Vagina (tissue), 2 donors: ENCODE measurements at regions not wholly inside any gene's neighbourhood (a gene's known extent, or its start where the extent isn't known, plus 50 kb on each side); places are given as distances from the start of the nearest gene placed in this dataset.
A peak's percentile ranks its signal among the peaks of the same experiment; 100 is the strongest.

Experiments
- DNase-seq, 2 donors: peaks; one replicate each; pipeline ENCODE4 v3.0.0-alpha.2; 2017; ENCODE audit errors: extremely low spot score in 2 of 2
- H3K27ac ChIP-seq: fragments of 200-600 bp; sonication (generic); one replicate; pipeline ENCODE4 v1.5.1; 2019
- H3K27me3 ChIP-seq: fragments of 200-600 bp; sonication (generic); one replicate; pipeline ENCODE4 v1.5.1; 2019
- H3K36me3 ChIP-seq, 2 donors: fragments of 200-600 bp; sonication (generic); one replicate each; pipeline ENCODE4 v1.5.1; 2017 to 2019
- H3K4me1 ChIP-seq: fragments of 200-600 bp; sonication (generic); one replicate; pipeline ENCODE4 v1.5.1; 2019
- H3K4me3 ChIP-seq, 2 donors: fragments of 200-600 bp; sonication (generic); 1 replicate in 1 of 2; 2 replicates in 1 of 2; pipeline ENCODE4 v1.5.1; 2016 to 2019
- H3K9me3 ChIP-seq: fragments of 200-600 bp; sonication (generic); one replicate; pipeline ENCODE4 v1.5.1; 2019
- POLR2A ChIP-seq, 2 donors: fragments of 450-650 bp; IDR thresholded peaks; one replicate each; pipeline ENCODE4 v1.6.1; 2017; ENCODE audit warnings: antibody characterized with exemption in 2 of 2, mild to moderate bottlenecking in 2 of 2, moderate library complexity in 2 of 2
- POLR2AphosphoS5 ChIP-seq, 2 donors: sonication (generic); formaldehyde crosslinking; IDR thresholded peaks; one replicate each; pipeline ENCODE4 v1.9.0; 2017; ENCODE audit warnings: antibody characterized with exemption in 2 of 2, mild to moderate bottlenecking in 2 of 2, low read depth in 1 of 2; ENCODE audit not compliant: insufficient read depth in 1 of 2
- intact Hi-C: fragments of 100-400 bp; cut with DNase I; formaldehyde crosslinking; loops from one replicate; pipeline ENCODE4 v1.15.1; 2023
- TF ChIP-seq, protein P1 (sequence below), 3 experiments: fragments of 450-650 bp in 2 of 3; fragments of 200-600 bp in 1 of 3; sonication (generic) in 1 of 3; IDR thresholded peaks; one replicate each; pipeline ENCODE4 v1.5.1; 2017 to 2019; ENCODE audit warnings: antibody characterized with exemption in 3 of 3, mild to moderate bottlenecking in 2 of 3, moderate library complexity in 2 of 3

DNA sequence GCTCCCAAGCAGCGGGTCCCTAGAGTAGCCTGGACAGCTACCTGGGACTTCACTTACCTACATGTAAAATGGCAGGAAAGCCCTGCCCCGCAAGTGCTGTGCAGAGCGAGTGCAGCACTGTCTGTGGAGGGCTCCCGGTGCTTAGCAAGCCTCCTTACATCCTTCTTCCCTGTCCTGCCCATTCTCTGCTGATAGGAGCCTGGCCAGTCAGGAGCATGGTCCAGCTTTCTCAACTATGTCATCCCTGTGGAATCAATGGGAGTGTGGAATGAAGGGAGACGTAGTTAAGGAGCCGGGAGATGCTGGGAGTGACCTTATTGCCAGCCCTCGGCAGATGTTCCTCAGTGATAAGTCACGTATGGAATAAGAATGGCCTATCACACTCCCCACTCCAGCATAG, 661.9 kb upstream of the ID2 start:
- Histone ChIP-seq H3K9me3 (no peaks in the 10 kb centered on the region), H3K4me1 (no peaks in the 10 kb centered on the region), H3K27me3 (no peaks in the 10 kb centered on the region), H3K4me3 (no peak overlapping the region), H3K27ac (no peak overlapping the region), H3K36me3 (no peaks in the 10 kb centered on the region)
- intact Hi-C loops: no loop called here
- peak in 1 of 2 donors; percentile 74 for DNase-seq
- TF ChIP-seq POLR2AphosphoS5 (IDR thresholded peaks at IDR 0.05; ENCODE audit: insufficient read depth in 1 of 2, low read depth in 1 of 2) (no peak), POLR2A (IDR thresholded peaks at IDR 0.05) (no peak)
- TF ChIP-seq, protein P1, sequence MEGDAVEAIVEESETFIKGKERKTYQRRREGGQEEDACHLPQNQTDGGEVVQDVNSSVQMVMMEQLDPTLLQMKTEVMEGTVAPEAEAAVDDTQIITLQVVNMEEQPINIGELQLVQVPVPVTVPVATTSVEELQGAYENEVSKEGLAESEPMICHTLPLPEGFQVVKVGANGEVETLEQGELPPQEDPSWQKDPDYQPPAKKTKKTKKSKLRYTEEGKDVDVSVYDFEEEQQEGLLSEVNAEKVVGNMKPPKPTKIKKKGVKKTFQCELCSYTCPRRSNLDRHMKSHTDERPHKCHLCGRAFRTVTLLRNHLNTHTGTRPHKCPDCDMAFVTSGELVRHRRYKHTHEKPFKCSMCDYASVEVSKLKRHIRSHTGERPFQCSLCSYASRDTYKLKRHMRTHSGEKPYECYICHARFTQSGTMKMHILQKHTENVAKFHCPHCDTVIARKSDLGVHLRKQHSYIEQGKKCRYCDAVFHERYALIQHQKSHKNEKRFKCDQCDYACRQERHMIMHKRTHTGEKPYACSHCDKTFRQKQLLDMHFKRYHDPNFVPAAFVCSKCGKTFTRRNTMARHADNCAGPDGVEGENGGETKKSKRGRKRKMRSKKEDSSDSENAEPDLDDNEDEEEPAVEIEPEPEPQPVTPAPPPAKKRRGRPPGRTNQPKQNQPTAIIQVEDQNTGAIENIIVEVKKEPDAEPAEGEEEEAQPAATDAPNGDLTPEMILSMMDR (IDR thresholded peaks at IDR 0.05): no peak

DNA sequence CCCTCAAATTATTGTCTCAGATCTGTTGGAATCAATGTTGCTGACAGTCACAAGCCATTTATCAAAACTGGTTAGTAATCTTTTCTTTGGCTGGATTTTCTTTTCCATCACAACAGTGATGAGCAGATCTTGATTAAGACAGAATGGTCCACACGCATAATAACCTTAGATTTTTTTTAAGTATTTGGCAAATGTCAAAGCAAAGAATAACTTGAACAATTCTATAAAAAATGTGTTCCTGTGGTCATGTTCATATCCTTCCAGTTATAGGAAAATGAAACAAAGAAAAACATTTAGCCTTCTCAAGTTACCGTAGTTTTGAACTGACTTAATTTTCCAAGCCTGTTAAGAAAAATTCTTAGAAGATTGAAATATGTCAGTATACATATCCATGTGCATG, 659.9 kb upstream of the ID2 start:
- TF ChIP-seq, protein P1 (IDR thresholded peaks at IDR 0.05): no peak
- TF ChIP-seq POLR2AphosphoS5 (IDR thresholded peaks at IDR 0.05; ENCODE audit: insufficient read depth in 1 of 2, low read depth in 1 of 2) (no peak), POLR2A (IDR thresholded peaks at IDR 0.05) (no peak)
- Histone ChIP-seq H3K4me1 (no peaks in the 10 kb centered on the region), H3K27me3 (no peaks in the 10 kb centered on the region), H3K9me3 (no peaks in the 10 kb centered on the region), H3K27ac (no peak overlapping the region), H3K36me3 (no peaks in the 10 kb centered on the region), H3K4me3 (no peak overlapping the region)
- no peak for DNase-seq
- intact Hi-C loops: no loop called here

DNA sequence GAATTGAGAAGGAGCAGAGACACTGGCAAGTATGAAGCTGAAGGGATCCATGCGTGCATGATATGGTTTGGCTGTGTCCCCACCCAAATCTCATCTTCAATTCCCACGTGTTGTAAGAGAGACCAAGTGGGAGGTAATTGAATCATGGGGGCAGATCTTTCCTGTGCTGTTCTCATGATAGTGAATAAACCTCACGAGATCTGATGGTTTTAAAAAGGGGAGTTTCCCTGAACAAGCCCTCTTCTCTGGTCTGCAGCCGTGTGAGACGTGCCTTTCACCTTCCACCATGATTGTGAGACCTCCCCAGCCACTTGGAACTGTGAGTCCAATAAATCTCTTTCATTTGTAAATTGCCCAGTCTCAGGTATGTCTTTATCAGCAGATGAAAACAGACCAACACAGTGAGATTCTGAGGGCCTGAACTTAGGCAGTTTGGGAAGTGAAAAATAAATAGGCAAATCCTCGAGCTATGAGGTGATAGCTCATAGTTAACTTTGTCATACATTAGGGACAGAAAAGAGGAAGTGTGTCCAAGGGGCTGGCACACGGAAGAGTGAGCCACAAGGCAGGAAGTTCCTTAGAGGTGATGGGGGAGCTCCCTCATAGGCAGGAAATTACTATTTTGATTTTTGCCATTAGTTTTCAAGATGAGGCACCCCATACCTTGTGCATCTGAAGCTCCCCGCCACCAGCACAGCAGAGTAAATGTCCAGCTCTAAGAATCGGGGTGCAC, 658.8 kb upstream of the ID2 start:
- no peaks in the 10 kb centered on the region for H3K27me3 ChIP-seq
- no peak for TF ChIP-seq POLR2AphosphoS5 (IDR thresholded peaks at IDR 0.05; ENCODE audit: insufficient read depth in 1 of 2, low read depth in 1 of 2)
- TF ChIP-seq, protein P1 (IDR thresholded peaks at IDR 0.05): no peak
- no peak for TF ChIP-seq POLR2A (IDR thresholded peaks at IDR 0.05)
- no peak overlapping the region for H3K4me3 ChIP-seq
- intact Hi-C loops: no loop called here
- peak in 1 of 2 donors; percentile 29 for DNase-seq
- H3K9me3 ChIP-seq: no peaks in the 10 kb centered on the region
- H3K27ac ChIP-seq: no peak overlapping the region
- H3K36me3 ChIP-seq: no peaks in the 10 kb centered on the region
- no peaks in the 10 kb centered on the region for H3K4me1 ChIP-seq

DNA sequence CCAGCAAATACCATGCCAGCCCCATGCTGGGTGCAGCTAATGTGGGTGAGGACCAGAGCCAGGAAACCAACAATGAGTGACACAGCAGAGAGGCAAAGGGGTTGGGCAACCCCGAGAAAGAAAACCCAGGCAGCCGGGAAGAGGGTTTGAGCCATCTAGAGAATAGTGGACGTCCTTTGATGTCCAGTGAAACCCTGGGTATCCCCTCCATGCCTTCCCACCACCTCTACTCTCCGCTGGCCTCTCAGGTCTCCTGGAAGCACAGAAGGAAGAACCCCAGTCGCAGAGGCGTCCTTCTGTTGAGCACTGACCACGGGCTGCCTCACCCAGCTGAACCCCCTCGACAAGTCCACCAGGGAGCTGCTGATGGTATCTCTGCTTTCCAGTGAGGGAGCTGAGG, 657.4 kb upstream of the ID2 start:
- Histone ChIP-seq H3K27me3 (no peaks in the 10 kb centered on the region), H3K9me3 (no peaks in the 10 kb centered on the region), H3K4me1 (no peaks in the 10 kb centered on the region), H3K27ac (no peak overlapping the region), H3K36me3 (no peaks in the 10 kb centered on the region), H3K4me3 (no peak overlapping the region)
- TF ChIP-seq, protein P1 (IDR thresholded peaks at IDR 0.05): no peak
- no peak for TF ChIP-seq POLR2AphosphoS5 (IDR thresholded peaks at IDR 0.05; ENCODE audit: insufficient read depth in 1 of 2, low read depth in 1 of 2)
- TF ChIP-seq POLR2A (IDR thresholded peaks at IDR 0.05): no peak
- peak in 1 of 2 donors; percentile 71 for DNase-seq
- intact Hi-C loops: no loop called here

DNA sequence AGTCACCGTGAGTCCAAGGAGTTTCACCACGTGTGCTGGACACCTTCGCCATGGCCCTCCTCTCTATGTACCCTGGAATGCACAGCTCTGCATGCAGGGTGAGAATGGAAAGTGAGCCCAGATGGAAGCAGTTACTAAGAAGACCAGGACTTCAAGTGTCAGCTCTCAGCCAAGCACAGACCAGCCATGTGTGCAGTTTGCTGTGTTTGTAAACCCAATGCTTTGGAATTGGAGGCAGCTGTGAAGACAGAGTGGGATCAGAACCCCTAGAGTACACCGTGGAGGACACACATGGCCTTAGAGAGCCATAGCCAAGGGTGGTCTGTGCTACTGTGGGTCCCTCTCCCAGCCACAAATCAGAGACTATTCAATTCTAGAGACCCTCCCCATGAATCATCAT, 655.5 kb upstream of the ID2 start:
- H3K27me3 ChIP-seq: no peaks in the 10 kb centered on the region
- H3K36me3 ChIP-seq: no peaks in the 10 kb centered on the region
- H3K9me3 ChIP-seq: no peaks in the 10 kb centered on the region
- H3K4me3 ChIP-seq: no peak overlapping the region
- intact Hi-C loops: no loop called here
- peak in 1 of 2 donors; percentile 56 for DNase-seq
- TF ChIP-seq, protein P1 (IDR thresholded peaks at IDR 0.05): no peak
- no peak overlapping the region for H3K27ac ChIP-seq
- no peaks in the 10 kb centered on the region for H3K4me1 ChIP-seq
